ENCODE measurements at regions not wholly inside any gene's neighbourhood (a gene's known extent, or its start where the extent isn't known, plus 50 kb on each side); places are given as distances from the start of the nearest gene placed in this dataset.
A peak's percentile ranks its signal among the peaks of the same experiment; 100 is the strongest.

DNA sequence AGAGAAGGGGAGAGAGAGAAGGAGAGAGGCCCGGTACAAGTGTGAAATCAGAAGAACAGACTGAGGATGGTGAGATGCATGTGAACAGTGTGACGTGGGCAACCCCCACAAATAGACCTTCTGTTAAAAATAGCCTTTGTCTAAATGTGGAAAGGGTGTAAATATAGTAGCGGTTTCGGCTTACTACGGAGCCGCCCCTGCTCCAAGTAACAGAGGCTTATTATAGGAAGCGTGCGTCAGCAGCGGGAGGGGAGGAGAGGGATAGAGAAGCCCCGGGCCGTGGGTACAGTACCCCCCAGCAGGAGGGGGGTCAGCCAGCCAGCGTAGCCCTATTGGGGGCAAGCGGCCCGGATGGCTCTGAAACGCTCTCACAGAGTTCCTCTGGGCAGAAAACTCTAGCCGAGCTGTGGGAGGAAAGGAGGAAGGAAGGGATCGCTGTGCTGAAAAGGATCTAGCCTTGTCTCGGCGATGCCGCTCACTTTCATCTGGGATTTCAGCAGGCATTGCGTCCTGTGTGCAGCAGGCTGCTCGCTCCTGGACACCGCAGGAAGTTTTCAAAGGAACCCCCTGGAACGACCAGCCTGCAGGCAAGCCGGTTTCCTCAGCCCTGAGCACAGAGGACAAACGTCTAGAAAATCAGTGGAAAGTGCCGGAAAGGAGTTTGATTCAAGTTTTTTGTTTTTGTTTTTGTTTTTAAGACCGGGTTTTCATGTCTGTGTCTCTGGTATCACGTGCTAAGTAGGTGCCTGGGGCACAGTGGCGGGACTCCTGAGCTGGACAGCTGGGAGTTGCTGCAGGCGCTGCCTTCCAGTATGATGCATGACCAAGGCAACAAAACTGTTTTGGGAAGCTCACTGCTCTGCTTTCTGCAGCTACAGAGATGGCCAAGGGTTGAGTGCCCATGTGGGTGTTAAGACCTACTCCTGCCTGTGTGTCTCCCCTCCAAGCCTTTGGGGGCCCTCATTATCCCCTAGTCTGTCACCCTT lies 146.6 kb downstream of the SEC61B start:
- no peak for DNase-seq

DNA sequence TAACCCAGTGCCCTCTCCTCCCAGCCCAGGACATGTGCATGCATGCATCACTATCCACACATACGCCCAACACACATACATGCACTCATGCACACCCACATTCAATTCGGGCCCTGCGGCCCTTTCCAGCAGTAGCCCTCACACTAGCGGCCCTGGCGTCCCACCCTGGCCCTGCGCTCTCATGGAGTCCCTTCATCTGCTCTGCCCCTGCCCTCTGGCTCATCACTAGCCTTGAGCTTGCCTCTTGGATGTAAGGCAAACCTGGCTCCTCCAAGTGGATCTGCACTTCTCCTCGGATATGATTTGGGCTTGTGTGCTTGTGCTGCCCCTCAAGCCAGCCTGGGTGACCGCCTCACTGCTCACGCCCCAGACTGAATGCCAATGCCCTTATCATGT lies 147.2 kb downstream of the SEC61B start:
- DNase-seq = no peak

DNA sequence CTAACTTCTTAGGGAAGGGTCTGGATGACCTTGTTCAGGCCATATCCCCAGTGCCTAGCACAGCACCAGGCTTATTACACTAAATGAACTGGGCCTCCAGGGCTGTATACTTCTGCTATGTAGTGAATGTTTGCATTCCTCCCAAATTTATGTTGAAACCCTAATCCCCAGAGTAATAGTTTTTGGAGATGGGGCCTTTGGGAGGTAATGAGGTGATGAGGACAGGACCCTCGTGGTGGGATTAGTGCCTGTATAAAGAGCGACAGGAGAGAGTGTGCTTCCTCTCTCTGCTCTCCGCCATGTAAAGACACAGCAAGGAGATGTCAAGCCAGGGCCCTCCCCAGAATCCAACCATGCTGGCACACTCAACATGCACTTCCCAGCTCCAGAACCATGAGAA lies 148.3 kb downstream of the SEC61B start:
- DNase-seq = no peak

DNA sequence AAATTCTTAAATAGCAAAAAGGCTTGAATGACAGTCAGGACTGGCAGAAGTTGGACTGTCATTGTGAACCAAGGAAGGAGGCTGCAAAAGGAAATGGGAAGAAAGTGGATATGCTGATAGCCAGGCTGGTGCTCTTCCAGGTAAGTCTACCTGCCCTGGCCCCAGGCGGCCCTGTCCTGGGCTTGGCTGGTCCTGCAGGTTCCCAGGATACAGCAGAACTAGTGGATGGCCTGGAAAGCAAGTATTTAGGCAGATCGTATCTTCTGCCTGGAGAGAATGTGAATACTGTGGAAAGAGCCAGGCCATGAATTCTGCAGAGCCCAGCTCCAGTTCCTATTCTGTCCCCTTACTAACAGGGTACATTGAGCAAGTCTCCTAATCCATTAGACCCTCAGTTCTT lies 149.3 kb downstream of the SEC61B start:
- no peak for DNase-seq

DNA sequence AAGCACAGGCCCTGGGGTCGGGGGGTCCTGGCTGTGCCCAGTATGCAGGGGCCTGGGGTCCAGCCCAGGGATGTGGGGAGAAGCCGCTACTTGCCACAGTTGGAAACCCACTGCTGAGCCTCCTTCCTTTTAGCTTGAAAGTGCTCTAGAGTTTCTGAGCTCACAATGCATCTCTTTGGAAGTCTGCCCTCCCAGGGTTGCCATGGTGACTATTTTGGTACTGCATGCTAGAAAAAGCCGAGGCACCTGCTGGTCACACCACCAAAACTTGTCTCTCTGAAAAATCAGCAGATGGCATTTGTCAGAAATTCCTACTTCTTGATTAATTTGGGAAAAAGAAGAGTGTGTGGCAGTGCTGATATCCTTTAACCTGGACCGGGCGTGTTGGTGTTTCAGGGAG lies 151.8 kb downstream of the SEC61B start:
- DNase-seq = no peak

DNA sequence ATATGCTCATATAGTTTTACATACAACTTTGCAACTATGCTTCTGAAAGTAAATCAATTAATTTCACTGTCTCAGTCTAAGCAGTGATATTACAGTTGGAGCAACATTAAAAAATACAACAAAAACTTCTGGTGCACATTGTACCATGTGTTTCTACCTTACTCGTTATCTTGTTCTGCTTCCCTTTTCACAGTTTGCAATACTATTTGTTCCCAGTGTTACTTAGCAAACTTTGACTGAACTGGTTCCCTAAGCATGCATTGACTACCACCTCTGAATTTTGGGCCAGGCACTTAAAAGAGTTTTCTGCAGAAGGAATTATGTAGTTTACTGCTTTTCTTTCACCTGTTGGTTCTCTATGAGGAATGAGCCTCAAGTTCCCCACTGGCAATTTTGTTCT lies 152.7 kb downstream of the SEC61B start:
- no peak for DNase-seq

DNA sequence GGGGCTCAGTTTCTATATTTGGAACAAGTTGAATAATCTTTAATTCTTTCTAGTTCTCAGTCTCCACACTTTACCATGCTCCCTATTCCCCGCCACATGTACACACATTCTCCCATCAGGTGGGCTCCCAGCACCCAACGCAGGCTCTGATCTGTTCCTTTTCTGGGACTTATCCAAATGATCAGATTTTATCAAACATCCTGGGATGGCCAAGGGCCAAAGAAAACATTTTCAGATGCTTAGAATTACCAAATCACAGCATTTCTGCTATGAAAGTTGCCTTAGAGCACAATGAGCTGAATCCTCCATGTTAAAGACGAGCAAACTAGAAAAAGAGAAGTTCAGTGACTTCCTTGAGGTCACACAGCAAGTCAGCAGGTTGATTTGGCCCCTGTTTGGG lies 153.4 kb downstream of the SEC61B start:
- DNase-seq = no peak

DNA sequence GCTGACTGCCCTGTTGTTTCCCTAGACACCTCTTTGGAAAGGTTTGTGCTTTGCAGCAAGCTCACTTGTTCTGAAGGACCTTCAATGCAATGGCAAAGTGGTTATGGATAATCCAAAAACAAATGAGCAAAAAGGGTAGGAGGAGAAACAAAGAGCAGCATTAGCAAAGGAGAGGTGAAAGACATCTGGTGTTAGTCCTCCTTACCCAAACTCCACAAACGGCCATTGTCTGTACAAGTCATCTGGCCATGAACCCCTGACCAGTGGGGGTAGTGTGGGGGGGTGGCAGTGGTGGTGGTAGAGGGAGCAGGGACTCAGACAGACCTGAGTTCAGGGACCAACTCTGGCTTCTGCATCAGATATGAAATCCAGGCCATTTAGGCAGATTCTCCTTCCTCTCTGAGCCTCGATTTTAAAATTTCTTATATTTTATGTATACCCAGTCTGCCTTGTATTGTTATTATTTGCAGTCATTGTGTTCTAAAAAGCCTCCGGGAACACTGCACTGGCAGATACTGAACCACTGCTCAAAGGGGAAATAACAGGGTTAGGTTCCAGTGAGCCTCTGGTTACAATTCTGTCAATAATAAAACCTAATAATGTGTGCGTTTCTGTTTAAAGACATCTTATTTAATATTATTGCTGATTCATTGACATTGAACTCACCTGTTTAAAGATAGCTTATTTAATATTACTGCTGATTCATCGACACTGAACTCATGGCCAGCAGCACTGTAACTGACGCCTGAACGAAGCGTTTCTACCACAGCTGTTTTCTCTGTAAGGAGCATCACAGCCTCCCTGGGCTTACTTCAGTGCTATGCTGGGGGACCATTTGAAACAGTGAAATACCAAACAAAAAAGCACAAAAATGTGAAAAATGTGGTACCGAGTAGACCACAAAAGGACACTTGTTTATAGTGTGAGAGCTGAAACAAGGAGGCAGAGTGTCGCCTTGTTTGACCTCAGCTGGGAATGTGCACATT lies 156.0 kb downstream of the SEC61B start:
- DNase-seq = no peak

DNA sequence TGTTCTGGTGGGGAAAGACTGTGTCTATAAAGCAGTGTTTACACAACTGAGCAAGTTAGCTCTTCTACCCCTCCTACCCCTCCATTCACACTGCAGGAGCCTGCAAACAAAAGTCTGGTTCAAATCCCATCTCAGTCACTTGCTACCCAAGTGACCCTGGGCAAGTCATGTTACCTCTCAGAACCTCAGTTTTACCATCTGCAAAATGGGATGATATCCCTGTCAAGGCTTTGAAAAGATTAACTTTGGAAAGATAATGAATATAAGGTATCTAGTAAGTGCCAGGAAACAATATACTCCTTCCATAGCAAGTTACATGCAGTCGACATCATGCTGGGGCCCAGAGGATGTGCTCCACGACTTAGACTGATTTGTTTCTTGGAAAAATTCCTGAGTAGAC lies 161.5 kb downstream of the SEC61B start:
- no peak for DNase-seq

DNA sequence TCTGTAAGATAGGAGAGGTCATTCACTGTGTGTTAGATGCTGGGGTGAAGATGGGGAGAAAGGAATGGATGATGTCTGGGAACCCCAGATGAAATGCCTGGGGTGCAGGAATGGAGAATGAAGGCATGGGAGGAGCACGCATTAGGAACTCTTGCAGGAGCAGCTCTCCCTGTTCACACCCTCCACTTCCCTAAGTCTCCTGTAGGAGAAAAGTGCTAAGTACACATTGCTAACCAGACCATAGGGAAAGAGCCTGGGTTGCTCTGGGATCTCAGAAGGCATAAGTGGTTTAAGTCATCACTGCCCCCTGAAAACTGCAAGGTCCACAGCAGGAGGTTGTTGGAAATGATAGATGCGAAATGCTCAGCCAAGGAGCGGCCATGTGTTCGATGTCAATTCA lies 163.1 kb downstream of the SEC61B start:
- no peak for DNase-seq

DNA sequence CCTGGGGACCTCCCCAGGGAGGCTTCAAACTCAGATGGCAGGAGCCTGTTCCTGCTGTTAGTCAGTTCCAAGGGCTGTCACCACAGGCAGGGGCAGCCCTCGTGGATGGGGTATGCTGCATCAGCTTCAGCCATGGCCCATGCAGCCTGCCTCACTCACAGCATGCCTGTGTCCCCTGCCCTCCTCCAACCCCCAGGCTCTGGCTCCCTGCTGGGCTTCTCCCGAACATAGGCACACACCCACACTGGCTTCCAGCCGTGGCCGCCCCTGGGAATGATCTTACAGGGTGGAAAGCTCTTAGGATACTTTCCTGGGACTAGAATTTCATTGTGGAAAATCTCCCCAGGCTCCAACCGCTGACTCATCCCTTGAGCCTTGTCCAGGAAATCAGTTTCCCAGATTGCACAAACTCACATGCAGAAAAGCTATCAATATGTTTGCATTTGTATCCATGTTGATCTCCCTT lies 163.8 kb downstream of the SEC61B start:
- no peak for DNase-seq

DNA sequence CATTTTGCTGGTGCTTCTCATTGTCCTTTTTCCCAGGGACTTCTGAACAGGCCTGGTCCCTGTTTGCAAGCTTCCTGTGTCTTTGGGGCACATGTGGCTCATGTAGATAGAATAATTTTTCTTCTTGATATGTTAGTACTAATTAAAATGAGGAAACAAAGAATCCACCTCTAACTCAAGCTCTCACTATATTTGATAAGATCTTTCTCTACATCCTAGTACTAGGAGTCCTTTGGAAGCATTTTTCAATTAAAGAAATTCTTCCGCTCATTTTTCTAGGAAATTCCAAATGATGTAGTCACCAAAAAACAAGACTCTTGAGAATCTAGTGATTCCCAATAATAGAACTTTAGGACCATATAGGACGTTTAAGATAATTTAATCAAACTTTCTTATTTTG lies 165.3 kb downstream of the SEC61B start:
- DNase-seq = no peak

DNA sequence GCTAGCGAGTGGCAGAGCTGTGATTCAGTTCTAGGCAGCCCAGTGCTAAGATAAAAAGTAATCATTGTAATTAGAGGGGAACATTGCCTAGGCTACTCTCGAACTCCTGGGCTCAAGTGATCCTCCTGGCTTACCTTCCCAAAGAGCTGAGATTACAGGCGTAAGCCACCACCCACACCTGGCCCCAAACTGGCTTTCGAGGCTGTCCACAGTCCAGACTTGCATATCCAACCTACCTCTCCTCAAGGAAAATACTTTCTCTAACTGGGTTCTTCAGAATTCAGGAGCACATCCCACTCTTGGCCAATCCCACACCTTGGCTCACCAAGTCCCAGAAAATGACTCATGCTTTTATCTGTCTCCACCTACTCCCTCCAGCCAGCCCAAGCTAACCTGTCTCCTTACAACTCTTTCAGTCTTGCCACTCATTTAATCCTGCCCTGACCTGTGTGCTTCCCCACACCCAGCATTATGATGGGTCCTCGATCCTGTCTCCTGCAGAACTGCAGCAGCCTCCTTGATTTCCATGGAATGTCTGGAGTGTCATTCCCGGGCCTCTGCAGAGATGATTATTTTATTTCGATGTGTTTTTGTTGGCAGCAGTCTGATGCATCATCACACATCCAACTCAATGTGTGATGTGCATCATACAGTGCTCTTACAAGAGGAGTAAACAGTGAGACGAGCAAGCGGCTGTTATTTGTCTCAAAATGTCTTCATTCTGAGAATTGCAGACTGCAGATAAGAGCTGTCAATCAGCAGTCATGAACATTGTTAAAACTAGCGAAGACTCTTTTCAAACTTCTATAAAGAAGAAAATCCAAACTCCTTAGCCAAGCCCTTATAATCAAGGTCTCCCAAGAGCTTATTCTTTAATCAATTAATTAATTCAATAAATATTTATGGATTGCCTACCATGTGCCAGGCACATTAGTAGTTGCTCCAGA lies 167.3 kb downstream of the SEC61B start:
- DNase-seq = no peak

DNA sequence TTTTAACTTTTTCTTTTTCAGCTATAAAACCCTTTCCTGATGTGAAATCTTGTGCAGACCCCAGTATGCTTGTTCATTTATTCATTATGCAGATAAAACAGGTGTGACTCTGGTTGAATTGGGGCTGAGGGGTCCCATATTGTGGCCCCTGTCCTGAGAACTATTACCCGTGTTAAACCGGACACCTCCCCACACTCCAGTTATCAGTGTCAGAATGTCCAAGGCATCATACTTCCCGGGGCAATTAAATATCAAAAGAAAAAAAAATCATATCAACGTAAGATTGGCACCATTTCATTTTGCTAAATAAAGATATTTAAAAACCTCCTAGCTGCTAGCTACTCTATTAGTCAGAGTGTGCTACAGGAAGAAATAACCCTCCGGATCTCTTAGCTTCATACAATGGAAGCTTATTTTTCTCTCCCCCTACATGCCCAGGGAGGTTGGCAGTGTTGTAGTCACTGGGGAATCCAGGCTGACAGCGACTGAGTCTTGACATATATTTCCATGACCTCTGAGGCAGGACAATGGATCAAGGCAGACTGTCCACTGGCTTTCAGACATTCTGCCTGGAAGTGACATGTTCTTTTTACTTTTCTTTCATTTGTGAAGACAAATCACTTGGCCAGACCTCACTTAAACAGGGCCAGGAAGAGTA lies 170.0 kb downstream of the SEC61B start:
- no peak for DNase-seq

DNA sequence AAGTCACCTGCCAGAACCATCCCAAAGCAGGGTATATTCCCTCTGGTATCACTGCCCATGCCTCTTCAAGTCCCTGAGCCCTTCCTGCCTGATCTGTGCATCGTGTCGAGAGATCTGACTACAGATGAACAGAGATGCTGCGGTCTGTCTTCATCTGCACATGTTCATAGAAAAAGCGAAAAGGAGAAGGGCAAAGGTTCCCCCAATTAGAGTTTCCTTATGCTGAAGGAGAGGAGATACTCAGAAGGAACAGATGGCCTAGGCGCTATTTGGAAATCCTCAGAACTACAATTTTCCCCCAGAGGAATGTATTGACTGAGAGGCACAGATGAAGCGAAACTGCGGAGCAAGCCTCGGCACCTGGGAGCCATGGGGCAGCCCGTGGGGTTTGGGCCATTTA lies 170.9 kb downstream of the SEC61B start:
- no peak for DNase-seq

DNA sequence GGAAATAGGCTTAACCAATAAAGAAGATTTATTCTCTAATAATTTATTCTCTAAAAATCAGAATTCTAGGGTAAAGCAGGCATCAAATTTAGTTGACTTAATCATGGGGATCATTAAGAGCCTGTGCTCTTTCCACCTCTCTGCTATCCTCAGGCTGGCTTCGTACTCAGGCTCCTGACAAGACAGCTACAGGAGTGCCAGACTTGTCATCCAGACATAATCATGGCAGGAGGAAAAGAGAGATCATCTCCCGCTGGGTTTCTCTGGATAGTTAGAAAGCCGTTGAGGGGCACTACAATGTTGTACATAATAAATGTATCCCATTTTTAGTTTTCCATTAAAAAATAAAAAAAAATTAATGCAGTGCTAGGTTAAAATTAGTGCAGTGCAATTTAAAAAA lies 171.9 kb downstream of the SEC61B start:
- no peak for DNase-seq

DNA sequence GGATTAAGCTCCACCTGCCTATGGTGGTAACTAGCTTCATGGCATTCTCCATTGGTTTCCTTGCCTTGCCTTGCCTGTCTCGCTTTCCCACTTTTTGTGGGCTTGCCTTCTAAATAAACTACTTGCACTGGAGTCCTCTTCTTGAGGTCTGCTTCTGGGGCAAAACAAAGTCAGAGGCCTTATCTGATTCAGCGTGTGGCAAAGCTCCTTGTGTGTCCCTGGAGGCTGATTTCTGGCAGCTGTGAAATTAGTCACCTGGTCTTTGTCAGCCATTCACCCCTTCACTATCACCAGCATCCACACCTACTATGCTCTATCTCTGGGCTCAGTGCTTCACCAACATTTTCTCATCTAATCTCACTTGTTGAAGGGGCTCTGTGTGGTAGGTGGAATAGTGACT lies 176.2 kb downstream of the SEC61B start:
- peak; percentile 26 for DNase-seq

DNA sequence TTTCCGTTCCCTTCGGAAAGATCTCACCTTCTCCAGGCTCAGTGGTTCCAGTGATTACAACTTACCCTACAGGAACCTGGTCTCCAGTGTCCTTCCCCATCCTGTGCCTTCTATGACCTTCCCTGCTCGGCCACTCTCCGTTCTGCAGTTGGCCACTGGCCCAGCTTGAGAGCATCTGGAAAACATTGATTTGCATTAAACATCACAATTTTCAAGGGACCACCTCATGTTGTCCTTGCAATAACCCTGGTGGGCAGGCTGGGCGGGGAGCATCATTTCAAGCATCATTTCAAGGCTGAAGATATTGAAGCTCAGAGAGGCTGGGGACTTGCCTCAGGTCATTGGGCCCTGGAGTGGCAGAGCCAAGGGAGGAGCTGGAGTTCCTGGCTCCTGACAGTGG lies 177.4 kb downstream of the SEC61B start:
- no peak for DNase-seq

DNA sequence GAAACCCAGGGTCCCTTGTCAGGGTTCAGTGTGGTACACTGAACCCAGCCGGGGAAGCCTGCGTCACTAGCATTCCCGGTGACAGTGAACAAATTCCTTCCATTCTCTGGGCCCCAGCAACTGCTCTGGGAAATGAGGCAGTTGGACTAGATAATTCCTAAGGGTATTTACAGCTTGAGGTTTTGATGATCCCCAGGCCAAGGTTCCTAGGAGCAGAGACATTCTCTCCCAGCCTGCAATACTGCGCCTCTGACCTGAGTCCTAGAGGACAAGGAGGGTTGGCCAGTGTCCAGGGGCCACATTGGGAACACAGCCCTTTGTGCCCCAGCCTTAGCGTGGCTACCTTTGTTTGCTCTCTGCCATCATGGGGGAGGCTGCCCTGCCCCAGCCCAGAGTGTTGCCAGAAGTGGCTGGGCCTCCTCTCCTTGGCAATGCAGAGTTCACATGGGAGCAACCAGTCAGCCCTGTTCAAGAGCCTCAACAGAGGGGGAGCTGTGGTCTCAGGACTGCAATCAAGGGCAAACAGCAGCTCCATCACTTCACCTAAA lies 178.2 kb downstream of the SEC61B start:
- DNase-seq = no peak

DNA sequence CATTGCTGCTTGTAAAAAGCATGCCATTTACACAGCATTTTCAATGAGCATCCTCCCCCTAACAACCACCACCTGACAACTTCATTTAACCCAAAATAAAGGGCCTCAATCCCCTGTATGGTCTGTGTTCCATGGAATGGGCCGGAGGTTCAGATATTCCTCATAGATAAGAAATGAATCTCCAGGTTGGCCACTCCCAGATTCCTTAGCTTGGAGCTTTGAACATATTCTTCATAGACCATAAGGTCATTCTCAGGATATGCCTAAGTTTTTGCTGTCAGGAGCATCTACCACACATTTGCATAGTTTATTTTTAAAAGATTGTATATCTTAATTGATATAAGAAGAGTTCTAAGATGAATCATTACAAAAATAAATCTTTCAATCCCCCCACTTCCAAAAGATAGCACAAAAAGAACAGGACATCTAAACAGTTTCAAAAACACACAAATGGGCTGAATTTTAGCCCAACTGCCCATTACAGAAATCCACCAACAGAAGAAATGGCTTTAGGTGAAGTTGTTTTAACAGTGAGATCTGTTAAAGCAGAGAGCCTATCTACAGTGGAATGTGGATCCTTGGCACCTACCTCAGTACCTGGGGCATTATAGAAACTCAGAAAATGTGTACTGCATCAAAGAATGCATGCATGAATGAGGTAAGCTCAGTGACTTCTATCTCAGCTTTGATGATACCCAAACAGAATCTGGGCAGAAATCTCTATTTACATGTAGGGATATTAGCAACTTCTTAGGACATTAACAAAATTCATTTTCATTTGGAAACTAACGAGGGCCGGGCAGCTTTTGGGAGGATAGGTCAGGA lies 179.8 kb downstream of the SEC61B start:
- no peak for DNase-seq

DNA sequence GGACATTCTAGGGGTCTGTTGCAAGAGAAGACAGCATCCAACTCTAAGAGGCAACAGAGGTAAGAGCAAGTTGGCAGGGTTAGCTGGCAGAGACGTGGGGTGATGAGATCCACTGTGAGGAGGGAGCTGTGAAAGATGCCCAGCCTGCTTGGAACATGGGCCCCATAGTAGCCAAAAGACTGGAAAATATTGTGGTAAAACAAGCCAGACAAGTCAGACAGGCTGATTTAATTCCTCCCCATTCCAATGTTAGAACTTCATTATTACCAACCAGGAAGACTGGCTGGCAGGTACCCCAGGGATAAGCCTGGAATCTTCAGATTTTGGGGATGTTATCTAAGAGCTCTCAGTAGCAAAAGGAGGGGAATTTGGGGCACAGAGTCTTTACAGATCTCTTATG lies 181.3 kb downstream of the SEC61B start:
- DNase-seq = no peak

Data from OCI-M1 (cell line).